Mesenchymal stem cell (in vitro differentiated cells and primary cell): ENCODE measurements at regions not wholly inside any gene's neighbourhood (a gene's known extent, or its start where the extent isn't known, plus 50 kb on each side); places are given as distances from the start of the nearest gene placed in this dataset.
"Not testable (repeated sequence)": the region's sequence is repeated elsewhere in the genome, so short reads cannot be mapped to it uniquely, and the experiment has no call there.

ENCODE experiments used
- DNase-seq: peaks from one replicate; pipeline ENCODE4 v3.0.0-alpha.2; 2013
- H2AFZ ChIP-seq: one replicate; pipeline ENCODE4 v1.6.1; 2013; ENCODE audit warnings: low read depth, mild to moderate bottlenecking, control low read depth, inconsistent platforms, low read length, moderate library complexity
- H2AK5ac ChIP-seq: 2 replicates; pipeline ENCODE4 v1.6.1; 2013; ENCODE audit warnings: low read length, moderate library complexity, mild to moderate bottlenecking, inconsistent platforms; ENCODE audit not compliant: severe bottlenecking
- H2BK120ac ChIP-seq: one replicate; pipeline ENCODE4 v1.6.1; 2013; ENCODE audit warnings: low read depth, mild to moderate bottlenecking, inconsistent platforms, low read length, moderate library complexity
- H2BK12ac ChIP-seq, 2 experiments: one replicate each; pipeline ENCODE4 v1.6.1; 2013; ENCODE audit warnings: inconsistent platforms in 2 of 2, low read length in 2 of 2, mild to moderate bottlenecking in 2 of 2, moderate library complexity in 2 of 2, control low read depth in 1 of 2
- H2BK15ac ChIP-seq: one replicate; pipeline ENCODE4 v1.6.1; 2013; ENCODE audit warnings: mild to moderate bottlenecking, low read depth, inconsistent platforms; ENCODE audit not compliant: poor library complexity, severe bottlenecking
- H2BK5ac ChIP-seq: 2 replicates; pipeline ENCODE4 v1.6.1; 2013; ENCODE audit warnings: low read depth, mild to moderate bottlenecking, low read length, control low read depth, inconsistent platforms; ENCODE audit not compliant: poor library complexity, severe bottlenecking
- H3K14ac ChIP-seq, 2 experiments: one replicate each; pipeline ENCODE4 v1.6.1; 2013; ENCODE audit warnings: inconsistent platforms in 2 of 2, low read length in 2 of 2, control low read depth in 1 of 2, mild to moderate bottlenecking in 1 of 2, moderate library complexity in 1 of 2
- H3K18ac ChIP-seq, 2 experiments: one replicate each; pipeline ENCODE4 v1.6.1; 2013; ENCODE audit warnings: inconsistent platforms in 2 of 2, low read length in 2 of 2, control low read depth in 1 of 2, low read depth in 1 of 2, mild to moderate bottlenecking in 1 of 2
- H3K23ac ChIP-seq, 2 experiments: one replicate each; pipeline ENCODE4 v1.6.1; 2013; ENCODE audit warnings: inconsistent platforms in 2 of 2, low read length in 2 of 2, mild to moderate bottlenecking in 2 of 2, moderate library complexity in 2 of 2, control low read depth in 1 of 2
- H3K27ac ChIP-seq: 2 replicates; pipeline ENCODE4 v1.5.1; 2013; ENCODE audit warnings: mild to moderate bottlenecking, moderate library complexity, low read length, control low read depth, inconsistent platforms; ENCODE audit not compliant: poor library complexity, severe bottlenecking
- H3K27me3 ChIP-seq, 2 experiments: 2 replicates each; pipeline versions ENCODE4 v1.6.1 to v1.7.0; 2013; ENCODE audit warnings: low read length in 2 of 2, mild to moderate bottlenecking in 2 of 2, moderate library complexity in 2 of 2, control low read depth in 1 of 2, inconsistent platforms in 1 of 2; ENCODE audit not compliant: control insufficient read depth in 1 of 2, insufficient read depth in 1 of 2
- H3K36me3 ChIP-seq, 2 experiments: 2 replicates each; pipeline versions ENCODE4 v1.6.1 to v1.7.0; 2013; ENCODE audit warnings: low read length in 2 of 2, control low read depth in 1 of 2, inconsistent platforms in 1 of 2, low read depth in 1 of 2, mild to moderate bottlenecking in 1 of 2; ENCODE audit not compliant: insufficient read depth in 2 of 2, control insufficient read depth in 1 of 2
- H3K4ac ChIP-seq, 2 experiments: one replicate each; pipeline ENCODE4 v1.6.1; 2013; ENCODE audit warnings: inconsistent platforms in 2 of 2, low read length in 2 of 2, mild to moderate bottlenecking in 2 of 2, moderate library complexity in 2 of 2, control low read depth in 1 of 2, low read depth in 1 of 2
- H3K4me1 ChIP-seq: 2 replicates; pipeline ENCODE4 v1.6.1; 2013; ENCODE audit warnings: low read depth, low read length, control low read depth; ENCODE audit not compliant: control insufficient read depth, insufficient read depth
- H3K4me2 ChIP-seq: 2 replicates; pipeline ENCODE4 v1.6.1; 2013; ENCODE audit warnings: low read length, mild to moderate bottlenecking, inconsistent platforms; ENCODE audit not compliant: poor library complexity, severe bottlenecking
- H3K4me3 ChIP-seq, 2 experiments: 2 replicates each; pipeline versions ENCODE4 v1.5.1 to v1.7.0; 2013; ENCODE audit warnings: low read length in 2 of 2, mild to moderate bottlenecking in 2 of 2, control low read depth in 1 of 2, low read depth in 1 of 2; ENCODE audit not compliant: insufficient read depth in 1 of 2
- H3K79me1 ChIP-seq: replicated peaks from 2 replicates; pipeline ENCODE4 v1.6.1; 2013; ENCODE audit warnings: mild to moderate bottlenecking, control low read depth, low read length, inconsistent platforms; ENCODE audit not compliant: poor library complexity, severe bottlenecking
- H3K9ac ChIP-seq: 2 replicates; pipeline ENCODE4 v1.7.0; 2013; ENCODE audit warnings: mild to moderate bottlenecking, low read length, moderate library complexity
- H3K9me3 ChIP-seq: 2 replicates; pipeline ENCODE4 v1.7.0; 2013; ENCODE audit warnings: mild to moderate bottlenecking, low read length; ENCODE audit not compliant: control insufficient read depth
- H4K8ac ChIP-seq: one replicate; pipeline ENCODE4 v1.6.1; 2013; ENCODE audit warnings: inconsistent platforms, mild to moderate bottlenecking, low read length, moderate library complexity
- H4K91ac ChIP-seq: one replicate; pipeline ENCODE4 v1.6.1; 2013; ENCODE audit warnings: mild to moderate bottlenecking, low read length, inconsistent platforms
- WGBS: methylation state at CpG from one replicate; pipeline ENCODE4 v1.1.7; 2013; ENCODE audit warnings: mixed read lengths; 5-methylcytosine and 5-hydroxymethylcytosine counted together

GRCh38 chr11:3537254-3537653, 104.5 kb downstream of the ART5 start:
- H4K8ac ChIP-seq, H3K9me3 ChIP-seq, H2AFZ ChIP-seq, H3K18ac ChIP-seq, H2BK5ac ChIP-seq, H3K4me1 ChIP-seq, H2BK12ac ChIP-seq, H3K23ac ChIP-seq, H2BK15ac ChIP-seq, H3K36me3 ChIP-seq, H3K9ac ChIP-seq, H2AK5ac ChIP-seq, H3K4me3 ChIP-seq, H3K4ac ChIP-seq, H3K4me2 ChIP-seq, H3K27ac ChIP-seq, H2BK120ac ChIP-seq, H3K79me1 ChIP-seq, H3K27me3 ChIP-seq, DNase-seq, H3K14ac ChIP-seq, H4K91ac ChIP-seq: not testable (repeated sequence)
- WGBS, result 54% methylated on average over 4 of the region's 4 CpGs

GRCh38 chr11:3532958-3533357, 108.8 kb downstream of the ART5 start:
- not testable (repeated sequence) for H2BK12ac ChIP-seq, H2AK5ac ChIP-seq, H4K91ac ChIP-seq, H3K27ac ChIP-seq, H3K27me3 ChIP-seq, H4K8ac ChIP-seq, H3K14ac ChIP-seq, H3K23ac ChIP-seq, H2BK5ac ChIP-seq, H2AFZ ChIP-seq, H3K9me3 ChIP-seq, H3K4me1 ChIP-seq, H3K9ac ChIP-seq, H3K4me3 ChIP-seq, H3K36me3 ChIP-seq, H2BK15ac ChIP-seq, DNase-seq, H3K18ac ChIP-seq, H3K4me2 ChIP-seq, H2BK120ac ChIP-seq, H3K79me1 ChIP-seq, H3K4ac ChIP-seq
- no CpG with 5 or more reads among the region's 1 CpG for WGBS

- H3K79me1 ChIP-seq, H3K4ac ChIP-seq, H4K8ac ChIP-seq, H3K9me3 ChIP-seq, H3K27me3 ChIP-seq, H3K4me2 ChIP-seq, H3K18ac ChIP-seq, DNase-seq, H2BK5ac ChIP-seq, H3K9ac ChIP-seq, H2BK15ac ChIP-seq, H3K23ac ChIP-seq, H3K14ac ChIP-seq, H2BK120ac ChIP-seq, H3K27ac ChIP-seq, H3K4me3 ChIP-seq, H2BK12ac ChIP-seq, H3K4me1 ChIP-seq, H4K91ac ChIP-seq, H2AK5ac ChIP-seq, H2AFZ ChIP-seq, H3K36me3 ChIP-seq: not testable (repeated sequence)
- 64% methylated on average over 4 of the region's 5 CpGs for WGBS
These were observed 110.5 kb downstream of the ART5 start for GRCh38 chr11:3531280-3531679.

- not testable (repeated sequence) for H3K9me3 ChIP-seq, H4K8ac ChIP-seq, H2AK5ac ChIP-seq, H2BK120ac ChIP-seq, H2BK5ac ChIP-seq, H3K27me3 ChIP-seq, H3K4me3 ChIP-seq, H3K27ac ChIP-seq, H3K4ac ChIP-seq, H3K4me2 ChIP-seq, H3K4me1 ChIP-seq, H2BK15ac ChIP-seq, DNase-seq, H3K18ac ChIP-seq, H3K14ac ChIP-seq, H2AFZ ChIP-seq, H3K79me1 ChIP-seq, H4K91ac ChIP-seq, H3K23ac ChIP-seq, H3K36me3 ChIP-seq, H3K9ac ChIP-seq, H2BK12ac ChIP-seq
These were observed 118.2 kb downstream of the ART5 start for GRCh38 chr11:3523567-3523966.
